ENCODE measurements at regions not wholly inside any gene's neighbourhood (a gene's known extent, or its start where the extent isn't known, plus 50 kb on each side); places are given as distances from the start of the nearest gene placed in this dataset.

DNA sequence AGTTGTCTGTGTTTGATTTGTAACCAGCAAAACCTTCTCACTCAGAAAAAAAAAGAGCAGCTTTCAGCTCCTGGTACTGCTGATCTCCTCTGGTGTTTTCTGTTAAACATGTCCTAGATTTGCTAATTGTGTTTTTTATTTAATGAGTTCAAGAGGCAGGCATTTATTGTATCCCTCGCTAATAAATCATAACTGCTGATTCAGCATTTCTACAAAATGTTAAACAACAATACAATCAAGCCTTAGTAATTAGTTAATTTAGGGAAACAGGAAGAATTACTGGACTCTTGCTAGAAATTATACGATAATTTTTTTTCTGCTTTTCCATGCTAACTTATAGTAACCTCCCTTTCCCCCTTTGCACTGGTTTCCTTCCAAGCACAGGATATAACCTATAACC lies 66.8 kb upstream of the NRP1 start:
- TF ChIP-seq POLR2AphosphoS5 (IDR thresholded peaks at IDR 0.05; ENCODE audit: low read depth, low read length) (no peak), SIN3A (IDR thresholded peaks at IDR 0.05; ENCODE audit: borderline replicate concordance, insufficient read depth, low read length) (no peak), FOXP2 (optimal IDR thresholded peaks at IDR 0.05; ENCODE audit: borderline replicate concordance, extremely low read depth, extremely low read length, insufficient read depth) (no peak), TAF1 (IDR thresholded peaks at IDR 0.05; ENCODE audit: borderline replicate concordance, insufficient read depth, low read length) (no peak)
- TF ChIP-seq, protein P1, sequence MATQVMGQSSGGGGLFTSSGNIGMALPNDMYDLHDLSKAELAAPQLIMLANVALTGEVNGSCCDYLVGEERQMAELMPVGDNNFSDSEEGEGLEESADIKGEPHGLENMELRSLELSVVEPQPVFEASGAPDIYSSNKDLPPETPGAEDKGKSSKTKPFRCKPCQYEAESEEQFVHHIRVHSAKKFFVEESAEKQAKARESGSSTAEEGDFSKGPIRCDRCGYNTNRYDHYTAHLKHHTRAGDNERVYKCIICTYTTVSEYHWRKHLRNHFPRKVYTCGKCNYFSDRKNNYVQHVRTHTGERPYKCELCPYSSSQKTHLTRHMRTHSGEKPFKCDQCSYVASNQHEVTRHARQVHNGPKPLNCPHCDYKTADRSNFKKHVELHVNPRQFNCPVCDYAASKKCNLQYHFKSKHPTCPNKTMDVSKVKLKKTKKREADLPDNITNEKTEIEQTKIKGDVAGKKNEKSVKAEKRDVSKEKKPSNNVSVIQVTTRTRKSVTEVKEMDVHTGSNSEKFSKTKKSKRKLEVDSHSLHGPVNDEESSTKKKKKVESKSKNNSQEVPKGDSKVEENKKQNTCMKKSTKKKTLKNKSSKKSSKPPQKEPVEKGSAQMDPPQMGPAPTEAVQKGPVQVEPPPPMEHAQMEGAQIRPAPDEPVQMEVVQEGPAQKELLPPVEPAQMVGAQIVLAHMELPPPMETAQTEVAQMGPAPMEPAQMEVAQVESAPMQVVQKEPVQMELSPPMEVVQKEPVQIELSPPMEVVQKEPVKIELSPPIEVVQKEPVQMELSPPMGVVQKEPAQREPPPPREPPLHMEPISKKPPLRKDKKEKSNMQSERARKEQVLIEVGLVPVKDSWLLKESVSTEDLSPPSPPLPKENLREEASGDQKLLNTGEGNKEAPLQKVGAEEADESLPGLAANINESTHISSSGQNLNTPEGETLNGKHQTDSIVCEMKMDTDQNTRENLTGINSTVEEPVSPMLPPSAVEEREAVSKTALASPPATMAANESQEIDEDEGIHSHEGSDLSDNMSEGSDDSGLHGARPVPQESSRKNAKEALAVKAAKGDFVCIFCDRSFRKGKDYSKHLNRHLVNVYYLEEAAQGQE (IDR thresholded peaks at IDR 0.05; ENCODE audit: insufficient read depth in 1 of 2, low read depth in 2 of 2, low read length in 2 of 2), result no peak

All from PFSK-1 (cell line).